H1 (cell line): ENCODE measurements at regions not wholly inside any gene's neighbourhood (a gene's known extent, or its start where the extent isn't known, plus 50 kb on each side); places are given as distances from the start of the nearest gene placed in this dataset.

Source experiments
- CTCF ChIA-PET: fragments of 300-600 bp; sonication (Branson Sonifier 250); formaldehyde crosslinking; loops from one replicate; lab custom pipeline; 2021; ENCODE audit not compliant: partially characterized antibody; lab: Charles Lee
- POLR2A ChIA-PET: fragments of 300-600 bp; sonication (Branson Sonifier 250); formaldehyde crosslinking; loops from one replicate; lab custom pipeline; 2021; ENCODE audit warnings: inconsistent platforms; ENCODE audit not compliant: partially characterized antibody; lab: Charles Lee
- DNase-seq, 2 experiments: peaks; one replicate each; pipeline versions ENCODE4 v3.0.0 to v3.0.0-alpha.2; 2010 to 2022; ENCODE audit warnings: low spot score in 2 of 2, low read depth in 1 of 2, mixed read lengths in 1 of 2
- FAIRE-seq: peaks from 2 replicates; lab custom pipeline; 2011; peaks lifted over from hg19 to GRCh38; lab: Jason Lieb, UNC
- H2AFZ ChIP-seq: 2 replicates; pipeline ENCODE4 v1.8.1; 2012; ENCODE audit warnings: low read length, inconsistent platforms
- H2AK5ac ChIP-seq: 2 replicates; pipeline ENCODE4 v1.6.1; 2013; ENCODE audit warnings: low read depth, low read length
- H2BK120ac ChIP-seq: replicated peaks from 2 replicates; pipeline ENCODE3; 2013; ENCODE audit warnings: low read depth, low read length, inconsistent platforms
- H2BK12ac ChIP-seq: 2 replicates; pipeline ENCODE4 v1.6.1; 2013; ENCODE audit warnings: low read depth, low read length
- H2BK15ac ChIP-seq: 2 replicates; pipeline ENCODE4 v1.6.1; 2013; ENCODE audit warnings: low read length
- H2BK20ac ChIP-seq: 2 replicates; pipeline ENCODE4 v1.6.1; 2013; ENCODE audit warnings: low read length
- H2BK5ac ChIP-seq: 2 replicates; pipeline ENCODE4 v1.6.1; 2013; ENCODE audit warnings: low read depth, low read length
- H3K14ac ChIP-seq: 2 replicates; pipeline ENCODE4 v1.6.1; 2013; ENCODE audit warnings: inconsistent platforms; ENCODE audit not compliant: insufficient read length
- H3K18ac ChIP-seq: 2 replicates; pipeline ENCODE4 v1.6.1; 2013; ENCODE audit warnings: low read length; ENCODE audit errors: extremely low read depth
- H3K23ac ChIP-seq: 2 replicates; pipeline ENCODE4 v1.6.1; 2013; ENCODE audit warnings: inconsistent platforms; ENCODE audit not compliant: insufficient read length
- H3K23me2 ChIP-seq: 2 replicates; pipeline ENCODE4 v1.6.1; 2013; ENCODE audit warnings: low read depth, low read length
- H3K27ac ChIP-seq: 2 replicates; pipeline ENCODE4 v1.6.1; 2011; ENCODE audit warnings: low read depth, low read length, inconsistent platforms
- H3K27me3 ChIP-seq, 4 experiments: replicated peaks in 1 of 4; 1 replicate in 1 of 4; 2 replicates in 3 of 4; pipeline versions ENCODE4 v1.6.1 to v1.8.1; 2011 to 2013; ENCODE audit warnings: low read length in 3 of 4, mild to moderate bottlenecking in 3 of 4, inconsistent platforms in 2 of 4, mixed read lengths in 2 of 4, moderate library complexity in 1 of 4; ENCODE audit not compliant: control insufficient read depth in 3 of 4, insufficient read depth in 3 of 4; ENCODE audit errors: extremely low read depth in 1 of 4
- H3K36me3 ChIP-seq, 4 experiments: 2 replicates each; pipeline versions ENCODE4 v1.6.1 to v1.8.1; 2011 to 2013; ENCODE audit warnings: mild to moderate bottlenecking in 4 of 4, low read length in 3 of 4, moderate library complexity in 2 of 4, control low read depth in 1 of 4, inconsistent platforms in 1 of 4; ENCODE audit not compliant: insufficient read depth in 4 of 4, control insufficient read depth in 2 of 4
- H3K4ac ChIP-seq: replicated peaks from 2 replicates; pipeline ENCODE3; 2013; ENCODE audit warnings: low read length, low read depth, mixed read lengths, inconsistent platforms; ENCODE audit not compliant: insufficient read length
- H3K4me1 ChIP-seq, 4 experiments: replicated peaks in 1 of 4; 1 replicate in 1 of 4; 2 replicates in 3 of 4; pipeline versions ENCODE4 v1.6.1 to v1.8.1; 2011 to 2013; ENCODE audit warnings: low read length in 3 of 4, inconsistent platforms in 2 of 4, mixed read lengths in 1 of 4; ENCODE audit not compliant: insufficient read depth in 4 of 4, control insufficient read depth in 3 of 4
- H3K4me2 ChIP-seq, 2 experiments: 2 replicates each; pipeline versions ENCODE4 v1.6.1 to v1.8.1; 2011 to 2013; ENCODE audit warnings: low read depth in 2 of 2, low read length in 2 of 2, control low read depth in 1 of 2, inconsistent platforms in 1 of 2, mild to moderate bottlenecking in 1 of 2; ENCODE audit not compliant: insufficient read depth in 1 of 2
- H3K4me3 ChIP-seq, 4 experiments: fragments of 200-600, 300-600 bp in 1 of 4; sonication (generic), shearing (Covaris generic), sonication (Bioruptor Twin) in 1 of 4; 2 replicates each; pipeline versions ENCODE4 v1.5.1 to v1.8.1; 2011 to 2016; ENCODE audit warnings: low read length in 4 of 4, low read depth in 3 of 4, control low read depth in 2 of 4, inconsistent platforms in 2 of 4, mild to moderate bottlenecking in 2 of 4, mixed read lengths in 1 of 4, moderate library complexity in 1 of 4; ENCODE audit not compliant: insufficient read depth in 2 of 4; ENCODE audit errors: extremely low read depth in 1 of 4
- H3K56ac ChIP-seq: replicated peaks from 2 replicates; pipeline ENCODE3; 2013; ENCODE audit warnings: low read depth, mild to moderate bottlenecking, mixed read lengths, low read length, inconsistent platforms; ENCODE audit not compliant: insufficient read length
- H3K79me1 ChIP-seq: 2 replicates; pipeline ENCODE4 v1.6.1; 2013; ENCODE audit warnings: low read depth, low read length, control low read depth
- H3K79me2 ChIP-seq, 2 experiments: 2 replicates each; pipeline versions ENCODE4 v1.6.1 to v1.8.1; 2012 to 2013; ENCODE audit warnings: low read length in 2 of 2, mild to moderate bottlenecking in 2 of 2, inconsistent platforms in 1 of 2; ENCODE audit not compliant: insufficient read depth in 2 of 2, control insufficient read depth in 1 of 2
- H3K9ac ChIP-seq, 4 experiments: replicated peaks in 1 of 4; 1 replicate in 1 of 4; 2 replicates in 3 of 4; pipeline versions ENCODE4 v1.6.1 to v1.8.1; 2011 to 2013; ENCODE audit warnings: low read depth in 3 of 4, low read length in 3 of 4, control low read depth in 2 of 4, mild to moderate bottlenecking in 2 of 4, moderate library complexity in 2 of 4, inconsistent platforms in 1 of 4; ENCODE audit errors: extremely low read depth in 1 of 4
- H3K9me3 ChIP-seq, 2 experiments: 2 replicates each; pipeline versions ENCODE4 v1.6.1 to v1.8.1; 2012 to 2013; ENCODE audit warnings: mild to moderate bottlenecking in 2 of 2, moderate library complexity in 2 of 2, control low read depth in 1 of 2, inconsistent platforms in 1 of 2, low read depth in 1 of 2, low read length in 1 of 2, mixed read lengths in 1 of 2; ENCODE audit not compliant: insufficient read depth in 2 of 2
- H4K20me1 ChIP-seq, 2 experiments: replicated peaks in 1 of 2; 2 replicates each; pipeline versions ENCODE3 to v1.8.1; 2011 to 2013; ENCODE audit warnings: inconsistent platforms in 2 of 2, low read length in 2 of 2, mild to moderate bottlenecking in 1 of 2; ENCODE audit not compliant: insufficient read depth in 2 of 2, control insufficient read depth in 1 of 2
- H4K5ac ChIP-seq: 2 replicates; pipeline ENCODE4 v1.6.1; 2013; ENCODE audit warnings: low read length, low read depth, mixed read lengths, inconsistent platforms; ENCODE audit not compliant: insufficient read length
- H4K8ac ChIP-seq: 2 replicates; pipeline ENCODE4 v1.8.0; 2013; ENCODE audit warnings: mild to moderate bottlenecking, moderate library complexity, low read length, inconsistent platforms; ENCODE audit not compliant: insufficient read depth; ENCODE audit errors: extremely low read depth
- H4K91ac ChIP-seq: replicated peaks from 2 replicates; pipeline ENCODE3; 2013; ENCODE audit warnings: low read length, mixed read lengths, inconsistent platforms; ENCODE audit not compliant: insufficient read length
- HDAC2 ChIP-seq, 2 experiments: fragments of 300-600 bp in 1 of 2; sonication (generic) in 1 of 2; IDR thresholded peaks; 2 replicates each; pipeline ENCODE4 v1.6.1; 2011 to 2012; ENCODE audit warnings: low read depth in 2 of 2, low read length in 2 of 2, mild to moderate bottlenecking in 2 of 2, moderate library complexity in 2 of 2, borderline replicate concordance in 1 of 2, inconsistent platforms in 1 of 2
- POLR2A ChIP-seq, 2 experiments: IDR thresholded peaks; 1 replicate in 1 of 2; 2 replicates in 1 of 2; pipeline ENCODE4 v1.6.1; 2011; ENCODE audit warnings: low read depth in 2 of 2, low read length in 2 of 2, mild to moderate bottlenecking in 2 of 2; ENCODE audit errors: control extremely low read depth in 1 of 2
- SIN3A ChIP-seq, 2 experiments: IDR thresholded peaks in 1 of 2; conservative IDR thresholded peaks in 1 of 2; 2 replicates each; pipeline ENCODE4 v1.6.1; 2011 to 2012; ENCODE audit warnings: low read length in 2 of 2, improper control_type of control experiment in 1 of 2, low read depth in 1 of 2, mild to moderate bottlenecking in 1 of 2
- SIX5 ChIP-seq: IDR thresholded peaks from 2 replicates; pipeline ENCODE4 v1.6.1; 2011; ENCODE audit warnings: mild to moderate bottlenecking, low read depth, low read length
- SUZ12 ChIP-seq: fragments of 200-600 bp; sonication (generic); IDR thresholded peaks from 2 replicates; pipeline ENCODE4 v1.6.1; 2012; ENCODE audit warnings: mild to moderate bottlenecking, inconsistent platforms, low read length, moderate library complexity, mixed read lengths
- TAF1 ChIP-seq: IDR thresholded peaks from 2 replicates; pipeline ENCODE4 v1.6.1; 2011; ENCODE audit warnings: mild to moderate bottlenecking, low read depth, low read length
- TAF7 ChIP-seq: optimal IDR thresholded peaks from 2 replicates; pipeline ENCODE3; 2011; ENCODE audit warnings: low read depth, mild to moderate bottlenecking, inconsistent platforms, low read length, moderate library complexity, borderline replicate concordance
- TBP ChIP-seq: IDR thresholded peaks from 2 replicates; pipeline ENCODE4 v1.6.1; 2011; ENCODE audit warnings: low read depth, low read length, improper control_type of control experiment
- WGBS, 2 experiments: shearing (Covaris generic) in 1 of 2; methylation state at CpG; one replicate each; pipeline versions ENCODE4 v1.1.6 to v1.1.7; 2013 to 2015; ENCODE audit warnings: low lambda C conversion rate in 2 of 2, mixed read lengths in 2 of 2, inconsistent platforms in 1 of 2, low coverage in 1 of 2, missing lambda C conversion rate in 1 of 2; ENCODE audit not compliant: insufficient replicate concordance in 2 of 2, insufficient coverage in 1 of 2, insufficient read length in 1 of 2; ENCODE audit errors: extremely low coverage in 1 of 2, missing lambda C conversion rate in 1 of 2; 5-methylcytosine and 5-hydroxymethylcytosine counted together

- DNase-seq: no peak
- Histone ChIP-seq H3K23me2 (no peaks in the 10 kb centered on the region), H3K79me1 (no peaks in the 10 kb centered on the region), H3K23ac (no peak overlapping the region), H4K20me1 (no peaks in the 10 kb centered on the region), H3K4me3 (no peak overlapping the region), H2BK5ac (no peak overlapping the region), H3K9me3 (no peaks in the 10 kb centered on the region), H3K27ac (no peak overlapping the region), H3K14ac (no peak overlapping the region), H3K56ac (no peak overlapping the region), H2BK12ac (no peak overlapping the region), H3K9ac (no peak overlapping the region), H4K91ac (no peak overlapping the region), H4K8ac (no peak overlapping the region), H3K79me2 (no peaks in the 10 kb centered on the region), H3K4me1 (no peaks in the 10 kb centered on the region), H3K4ac (no peak overlapping the region), H3K27me3 (no peaks in the 10 kb centered on the region), H2AK5ac (no peak overlapping the region), H3K4me2 (no peak overlapping the region), H2BK120ac (no peak overlapping the region), H3K36me3 (no peaks in the 10 kb centered on the region), H2BK15ac (no peak overlapping the region), H2BK20ac (no peak overlapping the region), H2AFZ (no peak overlapping the region), H3K18ac (no peak overlapping the region), H4K5ac (no peak overlapping the region)
- WGBS, 2 experiments: 93% methylated on average over 5 of the region's 5 CpGs; no CpG with 5 or more reads in 1 of the 2 experiments
- POLR2A ChIA-PET: no interaction called here
- TF ChIP-seq SIX5 (no peak), SUZ12 (no peak), TAF1 (no peak), TAF7 (no peak), SIN3A (conservative IDR thresholded peaks at IDR 0.05 in 1 of 2, IDR thresholded peaks at IDR 0.05 in 1 of 2; ENCODE audit: low read depth in 1 of 2, low read length in 2 of 2) (no peak), HDAC2 (IDR thresholded peaks at IDR 0.05; ENCODE audit: borderline replicate concordance in 1 of 2, low read depth in 2 of 2, low read length in 2 of 2) (no peak), POLR2A (IDR thresholded peaks at IDR 0.05; ENCODE audit: control extremely low read depth in 1 of 2, low read depth in 2 of 2, low read length in 2 of 2) (no peak), TBP (no peak)
- no peak for FAIRE-seq
- CTCF ChIA-PET: interaction anchor here (0.8 to 3.9 kb wide), 14 partner anchors 8 to 897 kb away, joined by 3 to 24 read pairs (median 4); no protein-coding TSS in a partner anchor
Measured at GRCh38 chr17:52384695-52385094, 226.2 kb upstream of the CA10 start.
